HG03103 (cell line): ENCODE measurements at regions not wholly inside any gene's neighbourhood (a gene's known extent, or its start where the extent isn't known, plus 50 kb on each side); places are given as distances from the start of the nearest gene placed in this dataset.
"Not testable (repeated sequence)": the region's sequence is repeated elsewhere in the genome, so short reads cannot be mapped to it uniquely, and the experiment has no call there.

Source experiments
- ATAC-seq: cut with Tn5 transposase; IDR thresholded peaks from one replicate; pipeline ENCODE4 v1.9.1; 2021; ENCODE audit warnings: low read depth; ENCODE audit not compliant: unreplicated experiment

GRCh38 chr7:51982653-51983052, 666.0 kb upstream of the COBL start:
- no peak for ATAC-seq

- no peak for ATAC-seq
These were observed 664.2 kb upstream of the COBL start for GRCh38 chr7:51980812-51981211.

GRCh38 chr7:51980313-51980712, 663.7 kb upstream of the COBL start:
- no peak for ATAC-seq

- no peak for ATAC-seq
These were observed 661.3 kb upstream of the COBL start for GRCh38 chr7:51977913-51978312.

GRCh38 chr7:51973939-51974338, 657.3 kb upstream of the COBL start:
- no peak for ATAC-seq

- ATAC-seq, result no peak
These were observed 656.5 kb upstream of the COBL start for GRCh38 chr7:51973071-51973470.

GRCh38 chr7:51970961-51971665, 654.5 kb upstream of the COBL start:
- ATAC-seq, result no peak

GRCh38 chr7:51968461-51968860, 651.9 kb upstream of the COBL start:
- no peak for ATAC-seq

- ATAC-seq, result no peak
These were observed 648.8 kb upstream of the COBL start for GRCh38 chr7:51965454-51965853.

GRCh38 chr7:51961804-51962203, 645.2 kb upstream of the COBL start:
- ATAC-seq, result no peak

GRCh38 chr7:51950813-51951212, 634.2 kb upstream of the COBL start:
- no peak for ATAC-seq

- no peak for ATAC-seq
These were observed 633.4 kb upstream of the COBL start for GRCh38 chr7:51949726-51950644.

- no peak for ATAC-seq
These were observed 614.2 kb upstream of the COBL start for GRCh38 chr7:51930834-51931233.

GRCh38 chr7:51929818-51930217, 613.2 kb upstream of the COBL start:
- no peak for ATAC-seq

- no peak for ATAC-seq
These were observed 611.1 kb upstream of the COBL start for GRCh38 chr7:51927738-51928137.

GRCh38 chr7:51918581-51918980, 602.0 kb upstream of the COBL start:
- no peak for ATAC-seq

GRCh38 chr7:51901489-51901840, 584.9 kb upstream of the COBL start:
- no peak for ATAC-seq

- ATAC-seq, result not testable (repeated sequence)
These were observed 584.3 kb upstream of the COBL start for GRCh38 chr7:51900755-51901488.

GRCh38 chr7:51899611-51900010, 583.0 kb upstream of the COBL start:
- no peak for ATAC-seq

GRCh38 chr7:51882412-51882811, 565.8 kb upstream of the COBL start:
- no peak for ATAC-seq

- no peak for ATAC-seq
These were observed 564.7 kb upstream of the COBL start for GRCh38 chr7:51881309-51881708.
